Hepatocyte (in vitro differentiated cells): ENCODE measurements at regions not wholly inside any gene's neighbourhood (a gene's known extent, or its start where the extent isn't known, plus 50 kb on each side); places are given as distances from the start of the nearest gene placed in this dataset.

Source experiments
- EZH2 ChIP-seq: fragments of 200-600 bp; sonication (generic); IDR thresholded peaks from 2 replicates; pipeline ENCODE4 v1.6.1; 2016; ENCODE audit warnings: antibody characterized with exemption, mild to moderate bottlenecking, borderline replicate concordance
- TF ChIP-seq, protein P1 (sequence below): fragments of 200-600 bp; sonication (generic); IDR thresholded peaks from 2 replicates; pipeline ENCODE4 v1.5.1; 2016; ENCODE audit warnings: antibody characterized with exemption, mild to moderate bottlenecking; ENCODE audit not compliant: poor library complexity

DNA sequence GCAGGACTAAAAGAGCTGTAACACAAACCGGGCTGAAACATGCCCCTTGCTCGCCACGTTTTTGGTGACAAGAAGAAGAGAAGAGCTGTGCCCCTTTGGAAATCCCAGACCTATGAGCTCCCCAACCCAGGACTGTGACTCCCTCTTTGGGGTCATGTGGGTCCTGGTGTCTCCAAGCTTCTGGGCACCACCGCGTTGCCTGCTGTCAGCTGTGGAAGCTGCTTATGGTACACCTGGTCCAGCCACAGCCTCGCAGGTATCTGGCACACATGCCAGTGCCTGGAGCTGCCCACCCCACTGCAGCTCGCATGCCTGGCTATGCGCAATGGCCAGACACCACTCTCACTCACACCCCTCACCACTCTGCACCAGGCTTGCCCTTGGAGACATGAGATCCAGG lies 171.8 kb downstream of the MATN1 start:
- TF ChIP-seq, protein P1, sequence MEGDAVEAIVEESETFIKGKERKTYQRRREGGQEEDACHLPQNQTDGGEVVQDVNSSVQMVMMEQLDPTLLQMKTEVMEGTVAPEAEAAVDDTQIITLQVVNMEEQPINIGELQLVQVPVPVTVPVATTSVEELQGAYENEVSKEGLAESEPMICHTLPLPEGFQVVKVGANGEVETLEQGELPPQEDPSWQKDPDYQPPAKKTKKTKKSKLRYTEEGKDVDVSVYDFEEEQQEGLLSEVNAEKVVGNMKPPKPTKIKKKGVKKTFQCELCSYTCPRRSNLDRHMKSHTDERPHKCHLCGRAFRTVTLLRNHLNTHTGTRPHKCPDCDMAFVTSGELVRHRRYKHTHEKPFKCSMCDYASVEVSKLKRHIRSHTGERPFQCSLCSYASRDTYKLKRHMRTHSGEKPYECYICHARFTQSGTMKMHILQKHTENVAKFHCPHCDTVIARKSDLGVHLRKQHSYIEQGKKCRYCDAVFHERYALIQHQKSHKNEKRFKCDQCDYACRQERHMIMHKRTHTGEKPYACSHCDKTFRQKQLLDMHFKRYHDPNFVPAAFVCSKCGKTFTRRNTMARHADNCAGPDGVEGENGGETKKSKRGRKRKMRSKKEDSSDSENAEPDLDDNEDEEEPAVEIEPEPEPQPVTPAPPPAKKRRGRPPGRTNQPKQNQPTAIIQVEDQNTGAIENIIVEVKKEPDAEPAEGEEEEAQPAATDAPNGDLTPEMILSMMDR: no peak
- TF ChIP-seq EZH2: no peak
